CD4-positive, alpha-beta T cell treated with Interleukin-21 for 1 hour (primary cell): ENCODE measurements at regions not wholly inside any gene's neighbourhood (a gene's known extent, or its start where the extent isn't known, plus 50 kb on each side); places are given as distances from the start of the nearest gene placed in this dataset.

Experiments used
- DNase-seq: peaks from one replicate; pipeline ENCODE4 v3.0.0-alpha.2; 2020

GRCh38 chr12:92089559-92089958 is 56.1 kb downstream of the BTG1 start:
- no peak for DNase-seq

- DNase-seq, result no peak
Measured at GRCh38 chr12:92088805-92089204, 56.8 kb downstream of the BTG1 start.

GRCh38 chr12:92085736-92086040 is 60.0 kb downstream of the BTG1 start:
- DNase-seq, result no peak

GRCh38 chr12:92085040-92085735 is 60.5 kb downstream of the BTG1 start:
- no peak for DNase-seq

- no peak for DNase-seq
Measured at GRCh38 chr12:92080911-92081285, 64.7 kb downstream of the BTG1 start.

GRCh38 chr12:92079054-92079385 is 66.6 kb downstream of the BTG1 start:
- no peak for DNase-seq

- no peak for DNase-seq
Measured at GRCh38 chr12:92078167-92079053, 67.2 kb downstream of the BTG1 start.

GRCh38 chr12:92077530-92077929 is 68.1 kb downstream of the BTG1 start:
- no peak for DNase-seq

GRCh38 chr12:92076101-92076500 is 69.5 kb downstream of the BTG1 start:
- DNase-seq, result no peak

- DNase-seq, result no peak
Measured at GRCh38 chr12:92075425-92075914, 70.2 kb downstream of the BTG1 start.

GRCh38 chr12:92074889-92075288 is 70.8 kb downstream of the BTG1 start:
- DNase-seq, result no peak

GRCh38 chr12:92073094-92073493 is 72.6 kb downstream of the BTG1 start:
- no peak for DNase-seq

GRCh38 chr12:92072112-92072511 is 73.5 kb downstream of the BTG1 start:
- DNase-seq, result no peak

GRCh38 chr12:92070864-92071445 is 74.7 kb downstream of the BTG1 start:
- DNase-seq, result no peak

GRCh38 chr12:92070054-92070863 is 75.4 kb downstream of the BTG1 start:
- DNase-seq, result no peak

- no peak for DNase-seq
Measured at GRCh38 chr12:92068459-92068858, 77.2 kb downstream of the BTG1 start.

- no peak for DNase-seq
Measured at GRCh38 chr12:92065639-92066038, 80.0 kb downstream of the BTG1 start.

- DNase-seq, result peak; percentile 75
Measured at GRCh38 chr12:92065018-92065499, 80.6 kb downstream of the BTG1 start.

GRCh38 chr12:92064422-92064821 is 81.2 kb downstream of the BTG1 start:
- no peak for DNase-seq

GRCh38 chr12:92063641-92064040 is 82.0 kb downstream of the BTG1 start:
- DNase-seq, result no peak

GRCh38 chr12:92062539-92063493 is 82.8 kb downstream of the BTG1 start:
- no peak for DNase-seq

- DNase-seq, result no peak
Measured at GRCh38 chr12:92061061-92061460, 84.6 kb downstream of the BTG1 start.
